Sigmoid colon (tissue), 3 donors: ENCODE measurements at regions not wholly inside any gene's neighbourhood (a gene's known extent, or its start where the extent isn't known, plus 50 kb on each side); places are given as distances from the start of the nearest gene placed in this dataset.

Experiments
- POLR2A ChIP-seq, 2 donors: fragments of 450-650 bp; IDR thresholded peaks; one replicate each; pipeline ENCODE4 v1.6.1; 2016; ENCODE audit warnings: antibody characterized with exemption in 2 of 2, mild to moderate bottlenecking in 2 of 2, moderate library complexity in 2 of 2
- TF ChIP-seq, protein P1 (sequence below), 4 experiments: fragments of 450-650 bp in 3 of 4; fragments of 200-600 bp in 1 of 4; IDR thresholded peaks; one replicate each; pipeline ENCODE4 v1.5.1; 2016 to 2019; ENCODE audit warnings: antibody characterized with exemption in 4 of 4, mild to moderate bottlenecking in 3 of 4, moderate library complexity in 2 of 4

DNA sequence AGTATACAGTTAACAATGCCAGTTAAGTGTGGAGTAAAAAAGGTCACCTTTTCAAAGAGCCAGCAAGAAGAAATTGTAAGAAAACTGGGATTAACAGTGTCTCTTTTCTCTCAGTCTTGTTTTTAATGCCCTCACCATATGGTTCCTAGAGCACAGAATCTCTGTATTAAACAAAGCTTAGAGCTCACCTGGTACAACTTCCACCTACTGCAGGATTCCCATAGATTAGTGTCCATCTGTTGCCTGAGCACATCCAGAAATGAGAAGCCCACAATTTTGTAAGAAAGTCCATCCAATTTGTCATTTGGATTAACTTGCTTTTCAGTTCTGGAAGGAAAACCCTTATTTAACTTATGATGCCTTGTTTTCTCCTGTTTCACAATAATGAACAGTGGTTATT, 1037.1 kb downstream of the STPG2 start:
- no peak for TF ChIP-seq POLR2A (IDR thresholded peaks at IDR 0.05)
- TF ChIP-seq, protein P1, sequence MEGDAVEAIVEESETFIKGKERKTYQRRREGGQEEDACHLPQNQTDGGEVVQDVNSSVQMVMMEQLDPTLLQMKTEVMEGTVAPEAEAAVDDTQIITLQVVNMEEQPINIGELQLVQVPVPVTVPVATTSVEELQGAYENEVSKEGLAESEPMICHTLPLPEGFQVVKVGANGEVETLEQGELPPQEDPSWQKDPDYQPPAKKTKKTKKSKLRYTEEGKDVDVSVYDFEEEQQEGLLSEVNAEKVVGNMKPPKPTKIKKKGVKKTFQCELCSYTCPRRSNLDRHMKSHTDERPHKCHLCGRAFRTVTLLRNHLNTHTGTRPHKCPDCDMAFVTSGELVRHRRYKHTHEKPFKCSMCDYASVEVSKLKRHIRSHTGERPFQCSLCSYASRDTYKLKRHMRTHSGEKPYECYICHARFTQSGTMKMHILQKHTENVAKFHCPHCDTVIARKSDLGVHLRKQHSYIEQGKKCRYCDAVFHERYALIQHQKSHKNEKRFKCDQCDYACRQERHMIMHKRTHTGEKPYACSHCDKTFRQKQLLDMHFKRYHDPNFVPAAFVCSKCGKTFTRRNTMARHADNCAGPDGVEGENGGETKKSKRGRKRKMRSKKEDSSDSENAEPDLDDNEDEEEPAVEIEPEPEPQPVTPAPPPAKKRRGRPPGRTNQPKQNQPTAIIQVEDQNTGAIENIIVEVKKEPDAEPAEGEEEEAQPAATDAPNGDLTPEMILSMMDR (IDR thresholded peaks at IDR 0.05): no peak
